ENCODE measurements at regions not wholly inside any gene's neighbourhood (a gene's known extent, or its start where the extent isn't known, plus 50 kb on each side); places are given as distances from the start of the nearest gene placed in this dataset.

GRCh38 chr6:132085731-132086130 lies 134.6 kb upstream of the CCN2 start:
- TF ChIP-seq POLR2A (IDR thresholded peaks at IDR 0.05; ENCODE audit: low read length) (no peak), GATA1 (IDR thresholded peaks at IDR 0.05; ENCODE audit: low read depth, low read length) (no peak)
- DNase-seq, result no peak

- no peak for DNase-seq
- TF ChIP-seq GATA1 (IDR thresholded peaks at IDR 0.05; ENCODE audit: low read depth, low read length), result no peak
Observed at GRCh38 chr6:132084811-132085509, 133.8 kb upstream of the CCN2 start.

- DNase-seq, result no peak
- TF ChIP-seq GATA1 (IDR thresholded peaks at IDR 0.05; ENCODE audit: low read depth, low read length) (no peak), POLR2A (IDR thresholded peaks at IDR 0.05; ENCODE audit: low read length) (no peak)
Observed at GRCh38 chr6:132082421-132082820, 131.2 kb upstream of the CCN2 start.

GRCh38 chr6:132081338-132081737 lies 130.2 kb upstream of the CCN2 start:
- no peak for TF ChIP-seq POLR2A (IDR thresholded peaks at IDR 0.05; ENCODE audit: low read length)
- no peak for TF ChIP-seq GATA1 (IDR thresholded peaks at IDR 0.05; ENCODE audit: low read depth, low read length)
- no peak for DNase-seq

GRCh38 chr6:132079286-132079685 lies 128.1 kb upstream of the CCN2 start:
- no peak for DNase-seq
- TF ChIP-seq GATA1 (IDR thresholded peaks at IDR 0.05; ENCODE audit: low read depth, low read length), result no peak
- TF ChIP-seq POLR2A (IDR thresholded peaks at IDR 0.05; ENCODE audit: low read length), result no peak

GRCh38 chr6:132076452-132076851 lies 125.3 kb upstream of the CCN2 start:
- TF ChIP-seq POLR2A (IDR thresholded peaks at IDR 0.05; ENCODE audit: low read length), result no peak
- TF ChIP-seq GATA1 (IDR thresholded peaks at IDR 0.05; ENCODE audit: low read depth, low read length), result no peak
- no peak for DNase-seq

GRCh38 chr6:132072831-132073230 lies 121.7 kb upstream of the CCN2 start:
- DNase-seq, result no peak
- no peak for TF ChIP-seq POLR2A (IDR thresholded peaks at IDR 0.05; ENCODE audit: low read length)

GRCh38 chr6:132072271-132072670 lies 121.1 kb upstream of the CCN2 start:
- no peak for DNase-seq
- TF ChIP-seq GATA1 (IDR thresholded peaks at IDR 0.05; ENCODE audit: low read depth, low read length), result no peak
- no peak for TF ChIP-seq POLR2A (IDR thresholded peaks at IDR 0.05; ENCODE audit: low read length)

- no peak for TF ChIP-seq GATA1 (IDR thresholded peaks at IDR 0.05; ENCODE audit: low read depth, low read length)
- no peak for TF ChIP-seq POLR2A (IDR thresholded peaks at IDR 0.05; ENCODE audit: low read length)
- no peak for DNase-seq
Observed at GRCh38 chr6:132070356-132070755, 119.2 kb upstream of the CCN2 start.

GRCh38 chr6:132068766-132069165 lies 117.6 kb upstream of the CCN2 start:
- TF ChIP-seq GATA1 (IDR thresholded peaks at IDR 0.05; ENCODE audit: low read depth, low read length) (no peak), POLR2A (IDR thresholded peaks at IDR 0.05; ENCODE audit: low read length) (no peak)
- no peak for DNase-seq

GRCh38 chr6:132067286-132067685 lies 116.1 kb upstream of the CCN2 start:
- no peak for TF ChIP-seq POLR2A (IDR thresholded peaks at IDR 0.05; ENCODE audit: low read length)
- TF ChIP-seq GATA1 (IDR thresholded peaks at IDR 0.05; ENCODE audit: low read depth, low read length), result no peak
- DNase-seq, result no peak

- DNase-seq, result no peak
- no peak for TF ChIP-seq POLR2A (IDR thresholded peaks at IDR 0.05; ENCODE audit: low read length)
- no peak for TF ChIP-seq GATA1 (IDR thresholded peaks at IDR 0.05; ENCODE audit: low read depth, low read length)
Observed at GRCh38 chr6:132065556-132065955, 114.4 kb upstream of the CCN2 start.

GRCh38 chr6:132063738-132064137 lies 112.6 kb upstream of the CCN2 start:
- DNase-seq, result no peak
- TF ChIP-seq GATA1 (IDR thresholded peaks at IDR 0.05; ENCODE audit: low read depth, low read length) (no peak), POLR2A (IDR thresholded peaks at IDR 0.05; ENCODE audit: low read length) (no peak)

GRCh38 chr6:132063204-132063603 lies 112.0 kb upstream of the CCN2 start:
- TF ChIP-seq GATA1 (IDR thresholded peaks at IDR 0.05; ENCODE audit: low read depth, low read length) (no peak), POLR2A (IDR thresholded peaks at IDR 0.05; ENCODE audit: low read length) (no peak)

GRCh38 chr6:132062626-132063025 lies 111.5 kb upstream of the CCN2 start:
- TF ChIP-seq POLR2A (IDR thresholded peaks at IDR 0.05; ENCODE audit: low read length) (no peak), GATA1 (IDR thresholded peaks at IDR 0.05; ENCODE audit: low read depth, low read length) (no peak)
- DNase-seq, result no peak

More at GRCh38 chr6:132063204-132063603, 112.0 kb upstream of the CCN2 start:
- DNase-seq, result no peak

- DNase-seq, result no peak
- TF ChIP-seq POLR2A (IDR thresholded peaks at IDR 0.05; ENCODE audit: low read length) (no peak), GATA1 (IDR thresholded peaks at IDR 0.05; ENCODE audit: low read depth, low read length) (no peak)
Observed at GRCh38 chr6:132061381-132061780, 110.2 kb upstream of the CCN2 start.

Measured in erythroblast (primary cell).